ENCODE measurements at regions not wholly inside any gene's neighbourhood (a gene's known extent, or its start where the extent isn't known, plus 50 kb on each side); places are given as distances from the start of the nearest gene placed in this dataset.
A peak's percentile ranks its signal among the peaks of the same experiment; 100 is the strongest.

GRCh38 chr18:46334868-46335281 is 230.7 kb downstream of the HAUS1 start:
- Histone ChIP-seq H3K9me3 (ENCODE audit: control insufficient read depth in 2 of 2, low read length in 2 of 2) (no peaks in the 10 kb centered on the region), H3K4me1 (ENCODE audit: control insufficient read depth, insufficient read depth, low read length, poor library complexity, severe bottlenecking) (peaks cover 18% of the 10 kb centered on the region), H3K4me3 (ENCODE audit: low read depth, low read length) (no peak overlapping the region), H3K27me3 (ENCODE audit: control insufficient read depth, insufficient read depth, low read length) (peaks cover 14% of the 10 kb centered on the region), H3K27ac (ENCODE audit: insufficient read depth, low read length, poor library complexity, severe bottlenecking) (no peak overlapping the region), H3K36me3 (ENCODE audit: control insufficient read depth, insufficient read depth, low read length) (no peaks in the 10 kb centered on the region)
- Mint-ChIP-seq H3K27ac (peak overlapping the region in 1 of 3 donors; percentile 76), H3K27me3 (peaks cover 82% of the 10 kb centered on the region), H3K36me3 (no peaks in the 10 kb centered on the region), H3K4me3 (peak overlapping the region; percentile 58 to 84 (median 76)), H3K4me1 (peaks cover 0 to 28% (median 12%) of the 10 kb centered on the region in 4 donors), H3K9me3 (peaks cover 0 to 6% (median 0%) of the 10 kb centered on the region in 7 donors)
- ATAC-seq (ENCODE audit: low read depth in 2 of 2) (no peak), DNase-seq (no peak)

GRCh38 chr18:46335534-46336101 is 231.4 kb downstream of the HAUS1 start:
- no peak overlapping the region for H3K4me3 ChIP-seq (ENCODE audit: low read depth, low read length)
- no peak for ATAC-seq (ENCODE audit: low read depth in 2 of 2)

GRCh38 chr18:46336278-46337111 is 232.3 kb downstream of the HAUS1 start:
- no peak overlapping the region for H3K27ac Mint-ChIP-seq
- no peaks in the 10 kb centered on the region for H3K36me3 Mint-ChIP-seq
- H3K4me3 Mint-ChIP-seq = peak overlapping the region in 1 of 4 donors; percentile 23
- Histone ChIP-seq H3K4me1 (ENCODE audit: control insufficient read depth, insufficient read depth, low read length, poor library complexity, severe bottlenecking) (peaks cover 18% of the 10 kb centered on the region), H3K27me3 (ENCODE audit: control insufficient read depth, insufficient read depth, low read length) (peaks cover 18% of the 10 kb centered on the region), H3K27ac (ENCODE audit: insufficient read depth, low read length, poor library complexity, severe bottlenecking) (no peak overlapping the region), H3K9me3 (ENCODE audit: control insufficient read depth in 2 of 2, low read length in 2 of 2) (no peaks in the 10 kb centered on the region), H3K36me3 (ENCODE audit: control insufficient read depth, insufficient read depth, low read length) (no peaks in the 10 kb centered on the region), H3K4me3 (ENCODE audit: low read depth, low read length) (no peak overlapping the region)
- peaks cover 0 to 28% (median 13%) of the 10 kb centered on the region in 4 donors for H3K4me1 Mint-ChIP-seq
- no peak for ATAC-seq (ENCODE audit: low read depth in 2 of 2)
- DNase-seq = no peak
- peaks cover 0 to 4% (median 0%) of the 10 kb centered on the region in 7 donors for H3K9me3 Mint-ChIP-seq
- H3K27me3 Mint-ChIP-seq = peaks cover 77% of the 10 kb centered on the region

More at GRCh38 chr18:46335534-46336101, 231.4 kb downstream of the HAUS1 start:
- Mint-ChIP-seq H3K27me3 (peaks cover 84% of the 10 kb centered on the region), H3K27ac (no peak overlapping the region), H3K9me3 (peaks cover 0 to 6% (median 0%) of the 10 kb centered on the region in 7 donors), H3K4me1 (peaks cover 0 to 28% (median 12%) of the 10 kb centered on the region in 4 donors), H3K4me3 (peak overlapping the region; percentile 33 to 81 (median 68)), H3K36me3 (no peaks in the 10 kb centered on the region)
- Histone ChIP-seq H3K27me3 (ENCODE audit: control insufficient read depth, insufficient read depth, low read length) (peaks cover 18% of the 10 kb centered on the region), H3K27ac (ENCODE audit: insufficient read depth, low read length, poor library complexity, severe bottlenecking) (no peak overlapping the region), H3K36me3 (ENCODE audit: control insufficient read depth, insufficient read depth, low read length) (no peaks in the 10 kb centered on the region), H3K9me3 (ENCODE audit: control insufficient read depth in 2 of 2, low read length in 2 of 2) (no peaks in the 10 kb centered on the region), H3K4me1 (ENCODE audit: control insufficient read depth, insufficient read depth, low read length, poor library complexity, severe bottlenecking) (peaks cover 18% of the 10 kb centered on the region)
- DNase-seq = no peak

- no peak overlapping the region for H3K4me3 Mint-ChIP-seq
- H3K4me1 Mint-ChIP-seq = peaks cover 0 to 28% (median 15%) of the 10 kb centered on the region in 4 donors
- Histone ChIP-seq H3K27me3 (ENCODE audit: control insufficient read depth, insufficient read depth, low read length) (peaks cover 17% of the 10 kb centered on the region), H3K4me3 (ENCODE audit: low read depth, low read length) (no peak overlapping the region), H3K27ac (ENCODE audit: insufficient read depth, low read length, poor library complexity, severe bottlenecking) (no peak overlapping the region), H3K9me3 (ENCODE audit: control insufficient read depth in 2 of 2, low read length in 2 of 2) (no peaks in the 10 kb centered on the region), H3K36me3 (ENCODE audit: control insufficient read depth, insufficient read depth, low read length) (no peaks in the 10 kb centered on the region), H3K4me1 (ENCODE audit: control insufficient read depth, insufficient read depth, low read length, poor library complexity, severe bottlenecking) (peaks cover 18% of the 10 kb centered on the region)
- peaks cover 0 to 4% (median 0%) of the 10 kb centered on the region in 7 donors for H3K9me3 Mint-ChIP-seq
- ATAC-seq (ENCODE audit: low read depth in 2 of 2) (no peak), DNase-seq (no peak)
- H3K36me3 Mint-ChIP-seq = no peaks in the 10 kb centered on the region
- H3K27ac Mint-ChIP-seq = no peak overlapping the region
- peaks cover 74% of the 10 kb centered on the region for H3K27me3 Mint-ChIP-seq
Observed at GRCh38 chr18:46337271-46337670, 233.1 kb downstream of the HAUS1 start.

- H3K36me3 Mint-ChIP-seq = no peaks in the 10 kb centered on the region
- Histone ChIP-seq H3K4me1 (ENCODE audit: control insufficient read depth, insufficient read depth, low read length, poor library complexity, severe bottlenecking) (peaks cover 18% of the 10 kb centered on the region), H3K36me3 (ENCODE audit: control insufficient read depth, insufficient read depth, low read length) (no peaks in the 10 kb centered on the region), H3K4me3 (ENCODE audit: low read depth, low read length) (no peak overlapping the region), H3K27me3 (ENCODE audit: control insufficient read depth, insufficient read depth, low read length) (peaks cover 8% of the 10 kb centered on the region), H3K27ac (ENCODE audit: insufficient read depth, low read length, poor library complexity, severe bottlenecking) (no peak overlapping the region), H3K9me3 (ENCODE audit: control insufficient read depth in 2 of 2, low read length in 2 of 2) (no peaks in the 10 kb centered on the region)
- ATAC-seq (ENCODE audit: low read depth in 2 of 2) = no peak
- H3K9me3 Mint-ChIP-seq = peaks cover 0 to 4% (median 0%) of the 10 kb centered on the region in 7 donors
- H3K27me3 Mint-ChIP-seq = peaks cover 65% of the 10 kb centered on the region
- no peak for DNase-seq
- H3K4me3 Mint-ChIP-seq = no peak overlapping the region
- peaks cover 0 to 26% (median 18%) of the 10 kb centered on the region in 4 donors for H3K4me1 Mint-ChIP-seq
- H3K27ac Mint-ChIP-seq = no peak overlapping the region
Observed at GRCh38 chr18:46338205-46338604, 234.0 kb downstream of the HAUS1 start.

- Histone ChIP-seq H3K36me3 (ENCODE audit: control insufficient read depth, insufficient read depth, low read length) (no peaks in the 10 kb centered on the region), H3K9me3 (ENCODE audit: control insufficient read depth in 2 of 2, low read length in 2 of 2) (no peaks in the 10 kb centered on the region), H3K27ac (ENCODE audit: insufficient read depth, low read length, poor library complexity, severe bottlenecking) (no peak overlapping the region), H3K4me1 (ENCODE audit: control insufficient read depth, insufficient read depth, low read length, poor library complexity, severe bottlenecking) (peaks cover 16% of the 10 kb centered on the region), H3K27me3 (ENCODE audit: control insufficient read depth, insufficient read depth, low read length) (peaks cover 7% of the 10 kb centered on the region), H3K4me3 (ENCODE audit: low read depth, low read length) (no peak overlapping the region)
- H3K27ac Mint-ChIP-seq = peak overlapping the region in 1 of 3 donors; percentile 33
- DNase-seq (no peak), ATAC-seq (ENCODE audit: low read depth in 2 of 2) (no peak)
- no peak overlapping the region for H3K4me3 Mint-ChIP-seq
- peaks cover 3 to 32% (median 22%) of the 10 kb centered on the region in 4 donors for H3K4me1 Mint-ChIP-seq
- H3K36me3 Mint-ChIP-seq = no peaks in the 10 kb centered on the region
- H3K9me3 Mint-ChIP-seq = peaks cover 0 to 4% (median 0%) of the 10 kb centered on the region in 7 donors
- H3K27me3 Mint-ChIP-seq = peaks cover 61% of the 10 kb centered on the region
Observed at GRCh38 chr18:46338766-46339165, 234.6 kb downstream of the HAUS1 start.

GRCh38 chr18:46340716-46341115 is 236.5 kb downstream of the HAUS1 start:
- Histone ChIP-seq H3K9me3 (ENCODE audit: control insufficient read depth in 2 of 2, low read length in 2 of 2) (no peaks in the 10 kb centered on the region), H3K4me3 (ENCODE audit: low read depth, low read length) (no peak overlapping the region), H3K36me3 (ENCODE audit: control insufficient read depth, insufficient read depth, low read length) (no peaks in the 10 kb centered on the region), H3K4me1 (ENCODE audit: control insufficient read depth, insufficient read depth, low read length, poor library complexity, severe bottlenecking) (peaks cover 18% of the 10 kb centered on the region), H3K27ac (ENCODE audit: insufficient read depth, low read length, poor library complexity, severe bottlenecking) (no peak overlapping the region), H3K27me3 (ENCODE audit: control insufficient read depth, insufficient read depth, low read length) (peaks cover 6% of the 10 kb centered on the region)
- Mint-ChIP-seq H3K27ac (peak overlapping the region in 1 of 3 donors; percentile 23), H3K4me3 (no peak overlapping the region), H3K27me3 (peaks cover 47% of the 10 kb centered on the region), H3K36me3 (no peaks in the 10 kb centered on the region), H3K4me1 (peaks cover 5 to 38% (median 25%) of the 10 kb centered on the region in 4 donors), H3K9me3 (peaks cover 0 to 4% (median 0%) of the 10 kb centered on the region in 7 donors)
- ATAC-seq (ENCODE audit: low read depth in 2 of 2) (no peak), DNase-seq (no peak)

Data from CD4-positive, CD25-positive, alpha-beta regulatory T cell (primary cell).